Gastroesophageal sphincter (tissue), 4 donors: ENCODE measurements at regions not wholly inside any gene's neighbourhood (a gene's known extent, or its start where the extent isn't known, plus 50 kb on each side); places are given as distances from the start of the nearest gene placed in this dataset.

Experiments
- ATAC-seq: fragments of 150-250 bp; one replicate; pipeline ENCODE4 v1.9.1; 2016; ENCODE audit warnings: mild to moderate bottlenecking, moderate library complexity
- H3K27ac ChIP-seq, 4 donors: fragments of 200-600 bp; sonication (generic) in 3 of 4; 1 replicate in 3 of 4; 2 replicates in 1 of 4; pipeline ENCODE4 v1.5.1; 2016 to 2019
- H3K27me3 ChIP-seq: fragments of 200-600 bp; sonication (generic); one replicate; pipeline ENCODE4 v1.5.1; 2019
- H3K36me3 ChIP-seq, 2 donors: fragments of 200-600 bp; sonication (generic); one replicate each; pipeline ENCODE4 v1.5.1; 2019; ENCODE audit warnings: control low read depth in 1 of 2
- H3K4me1 ChIP-seq, 3 donors: fragments of 200-600 bp; sonication (generic); 1 replicate in 2 of 3; 2 replicates in 1 of 3; pipeline ENCODE4 v1.5.1; 2016 to 2019; ENCODE audit warnings: control low read depth in 2 of 3
- H3K4me3 ChIP-seq, 2 donors: fragments of 200-600 bp; sonication (generic); one replicate each; pipeline ENCODE4 v1.5.1; 2019; ENCODE audit warnings: mild to moderate bottlenecking in 1 of 2, moderate library complexity in 1 of 2
- H3K9me3 ChIP-seq, 3 donors: fragments of 200-600 bp; sonication (generic); one replicate each; pipeline ENCODE4 v1.5.1; 2017 to 2019; ENCODE audit warnings: control low read depth in 2 of 3
- EP300 ChIP-seq: sonication (generic); formaldehyde crosslinking; IDR thresholded peaks from one replicate; pipeline ENCODE4 v1.6.1; 2017; ENCODE audit warnings: antibody characterized with exemption, mild to moderate bottlenecking
- POLR2A ChIP-seq, 2 donors: fragments of 450-650 bp; IDR thresholded peaks; one replicate each; pipeline ENCODE4 v1.6.1; 2017; ENCODE audit warnings: antibody characterized with exemption in 2 of 2, mild to moderate bottlenecking in 2 of 2, moderate library complexity in 1 of 2
- POLR2AphosphoS5 ChIP-seq: sonication (generic); formaldehyde crosslinking; IDR thresholded peaks from one replicate; pipeline ENCODE4 v1.6.1; 2017; ENCODE audit warnings: antibody characterized with exemption
- WGBS, 2 donors: methylation state at CpG; one replicate each; pipeline ENCODE4 v1.1.5; 2018; ENCODE audit warnings: low coverage in 1 of 2; 5-methylcytosine and 5-hydroxymethylcytosine counted together
- TF ChIP-seq, protein P1 (sequence below), 4 experiments: fragments of 200-600 bp in 2 of 4; fragments of 450-650 bp in 2 of 4; sonication (generic) in 1 of 4; IDR thresholded peaks; one replicate each; pipeline ENCODE4 v1.5.1; 2017 to 2019; ENCODE audit warnings: antibody characterized with exemption in 4 of 4, mild to moderate bottlenecking in 2 of 4, moderate library complexity in 2 of 4

DNA sequence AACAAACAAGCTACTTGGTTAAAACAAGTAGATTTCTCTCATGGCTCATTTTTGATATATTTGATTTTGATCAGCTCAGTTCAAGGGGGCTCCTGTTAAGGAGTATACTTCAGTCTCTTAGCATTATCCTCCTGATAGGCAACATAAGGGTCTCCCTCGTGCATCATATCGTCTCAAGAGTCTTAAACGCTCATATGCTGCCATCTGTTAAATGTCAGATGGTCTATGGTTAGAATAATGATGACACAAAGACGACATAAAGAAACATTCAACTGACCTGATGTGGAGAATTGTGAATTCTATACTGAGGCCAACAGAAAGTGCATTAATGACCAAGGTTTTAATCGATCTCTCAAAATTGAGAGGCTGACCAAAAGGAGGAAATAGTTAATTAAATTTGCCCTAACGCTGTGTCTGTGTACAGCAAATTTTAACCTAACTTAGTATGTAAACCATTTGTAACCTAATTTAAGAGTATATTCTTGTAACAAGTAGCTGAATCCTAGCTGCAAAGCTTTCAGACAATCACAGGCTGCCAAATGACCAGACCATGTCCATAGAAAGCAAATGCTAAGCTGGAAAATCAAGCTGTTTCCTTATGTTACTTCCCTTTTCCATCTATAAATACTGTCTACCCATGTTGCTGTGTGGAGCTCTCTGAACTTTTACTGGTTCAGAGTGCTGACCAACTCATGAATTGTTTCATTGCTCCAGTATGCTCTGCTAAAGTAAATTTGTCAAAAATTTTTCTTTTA lies 1688.5 kb downstream of the GRIK2 start:
- TF ChIP-seq EP300 (no peak), POLR2AphosphoS5 (no peak), POLR2A (IDR thresholded peaks at IDR 0.05) (no peak)
- TF ChIP-seq, protein P1, sequence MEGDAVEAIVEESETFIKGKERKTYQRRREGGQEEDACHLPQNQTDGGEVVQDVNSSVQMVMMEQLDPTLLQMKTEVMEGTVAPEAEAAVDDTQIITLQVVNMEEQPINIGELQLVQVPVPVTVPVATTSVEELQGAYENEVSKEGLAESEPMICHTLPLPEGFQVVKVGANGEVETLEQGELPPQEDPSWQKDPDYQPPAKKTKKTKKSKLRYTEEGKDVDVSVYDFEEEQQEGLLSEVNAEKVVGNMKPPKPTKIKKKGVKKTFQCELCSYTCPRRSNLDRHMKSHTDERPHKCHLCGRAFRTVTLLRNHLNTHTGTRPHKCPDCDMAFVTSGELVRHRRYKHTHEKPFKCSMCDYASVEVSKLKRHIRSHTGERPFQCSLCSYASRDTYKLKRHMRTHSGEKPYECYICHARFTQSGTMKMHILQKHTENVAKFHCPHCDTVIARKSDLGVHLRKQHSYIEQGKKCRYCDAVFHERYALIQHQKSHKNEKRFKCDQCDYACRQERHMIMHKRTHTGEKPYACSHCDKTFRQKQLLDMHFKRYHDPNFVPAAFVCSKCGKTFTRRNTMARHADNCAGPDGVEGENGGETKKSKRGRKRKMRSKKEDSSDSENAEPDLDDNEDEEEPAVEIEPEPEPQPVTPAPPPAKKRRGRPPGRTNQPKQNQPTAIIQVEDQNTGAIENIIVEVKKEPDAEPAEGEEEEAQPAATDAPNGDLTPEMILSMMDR (IDR thresholded peaks at IDR 0.05): no peak
- Histone ChIP-seq H3K36me3 (no peaks in the 10 kb centered on the region), H3K27me3 (no peaks in the 10 kb centered on the region), H3K4me3 (no peak overlapping the region), H3K9me3 (no peaks in the 10 kb centered on the region), H3K27ac (no peak overlapping the region), H3K4me1 (no peaks in the 10 kb centered on the region)
- 27 to 37% methylated on average over 6 of the region's 6 CpGs for WGBS, 2 donors
- no peak for ATAC-seq

DNA sequence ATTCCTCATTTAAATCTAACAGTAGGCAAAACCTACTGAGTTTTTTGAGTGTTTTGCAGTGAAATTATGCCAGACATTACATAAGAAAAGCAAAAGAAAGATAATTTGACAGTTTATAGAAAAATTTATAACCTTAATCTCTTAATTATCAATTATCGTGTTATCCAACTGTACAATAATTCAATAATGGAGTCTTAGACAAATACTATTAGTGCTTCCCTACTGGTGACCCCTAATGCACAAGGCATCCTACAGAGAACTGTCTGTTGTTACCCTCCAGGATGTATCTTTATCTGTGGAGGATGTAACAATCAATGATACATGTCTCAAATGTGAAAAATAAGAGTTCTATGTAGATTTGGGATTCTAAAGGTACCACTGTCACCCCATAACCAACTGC lies 1687.6 kb downstream of the GRIK2 start:
- 95 to 100% methylated on average over 1 of the region's 1 CpG for WGBS, 2 donors

DNA sequence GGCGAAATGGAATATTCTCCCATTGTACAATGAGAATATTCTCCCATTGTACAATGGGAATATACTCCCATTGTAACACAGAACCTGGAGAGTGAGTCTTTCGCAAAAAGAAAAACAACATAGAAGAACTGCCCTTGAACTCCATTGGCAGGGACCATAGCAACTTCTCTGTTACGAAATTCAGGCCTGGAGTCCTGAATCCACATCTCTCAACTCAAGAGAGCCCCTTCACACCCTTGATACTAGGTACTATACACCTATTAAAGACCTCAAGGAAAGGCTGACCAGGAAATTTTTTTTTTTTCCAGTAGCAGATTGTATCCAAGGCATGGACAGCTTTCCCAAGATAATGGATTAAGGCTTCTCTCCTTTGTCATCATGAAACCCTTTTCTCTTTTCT lies 1687.0 kb downstream of the GRIK2 start:
- Histone ChIP-seq H3K4me3 (no peak overlapping the region), H3K27me3 (no peaks in the 10 kb centered on the region), H3K9me3 (no peaks in the 10 kb centered on the region), H3K4me1 (no peaks in the 10 kb centered on the region), H3K36me3 (no peaks in the 10 kb centered on the region), H3K27ac (no peak overlapping the region)
- ATAC-seq: no peak
- TF ChIP-seq POLR2A (IDR thresholded peaks at IDR 0.05) (no peak), POLR2AphosphoS5 (no peak), EP300 (no peak)
- TF ChIP-seq, protein P1 (IDR thresholded peaks at IDR 0.05): no peak
- 82 to 84% methylated on average over 3 of the region's 3 CpGs for WGBS, 2 donors

More for the DNA sequence above, 1687.6 kb downstream of the GRIK2 start:
- H3K9me3 ChIP-seq: no peaks in the 10 kb centered on the region
- H3K27ac ChIP-seq: no peak overlapping the region
- ATAC-seq: no peak
- H3K4me1 ChIP-seq: no peaks in the 10 kb centered on the region
- H3K36me3 ChIP-seq: no peaks in the 10 kb centered on the region
- H3K4me3 ChIP-seq: no peak overlapping the region
- H3K27me3 ChIP-seq: no peaks in the 10 kb centered on the region
- TF ChIP-seq POLR2AphosphoS5 (no peak), POLR2A (IDR thresholded peaks at IDR 0.05) (no peak), EP300 (no peak)
- TF ChIP-seq, protein P1 (IDR thresholded peaks at IDR 0.05): no peak

DNA sequence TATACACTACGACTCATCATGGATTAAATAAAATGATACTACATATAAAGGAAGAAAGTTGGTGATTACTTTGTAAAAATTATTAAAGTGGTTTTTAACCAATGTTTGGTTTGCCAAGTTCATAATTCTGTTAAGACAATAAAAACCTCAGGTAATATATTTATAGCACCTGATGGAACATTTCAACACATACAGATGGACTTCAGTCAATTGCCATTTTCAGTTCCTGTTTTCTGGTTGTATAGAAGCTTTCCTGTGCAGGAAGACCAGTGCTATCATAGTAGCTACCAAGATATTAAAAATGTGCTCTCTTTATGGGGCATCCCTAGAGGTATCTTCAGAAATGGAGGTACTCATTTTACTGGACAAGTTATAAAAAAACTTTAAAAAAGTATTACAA lies 1686.4 kb downstream of the GRIK2 start:
- no peaks in the 10 kb centered on the region for H3K4me1 ChIP-seq
- TF ChIP-seq, protein P1 (IDR thresholded peaks at IDR 0.05): no peak
- no peak for TF ChIP-seq POLR2AphosphoS5

DNA sequence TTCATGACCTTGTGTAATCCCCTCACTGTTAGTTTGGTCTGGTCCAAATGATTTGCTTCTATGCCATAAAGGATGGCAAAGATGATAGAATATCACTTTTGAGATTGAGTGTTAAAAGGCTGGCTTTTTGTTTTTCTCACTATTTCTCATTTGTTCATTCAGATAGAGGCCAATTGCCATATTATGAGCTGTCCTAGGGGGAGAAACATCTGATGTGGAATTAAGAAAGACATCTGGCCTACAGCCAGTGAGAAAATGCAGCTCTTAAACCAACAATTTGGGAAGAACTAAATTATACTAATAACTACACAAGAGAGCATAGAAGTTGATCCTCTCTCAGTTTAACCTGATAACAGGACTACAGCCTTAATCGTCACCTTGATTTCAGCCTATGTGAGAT lies 1668.6 kb downstream of the GRIK2 start:
- WGBS, 2 donors: 67 to 100% methylated on average over 1 of the region's 1 CpG
- Histone ChIP-seq H3K27me3 (no peaks in the 10 kb centered on the region), H3K4me1 (no peaks in the 10 kb centered on the region), H3K4me3 (no peak overlapping the region), H3K27ac (no peak overlapping the region), H3K9me3 (peaks cover 0 to 10% (median 0%) of the 10 kb centered on the region in 3 donors), H3K36me3 (no peaks in the 10 kb centered on the region)
- TF ChIP-seq EP300 (no peak), POLR2A (IDR thresholded peaks at IDR 0.05) (no peak), POLR2AphosphoS5 (no peak)
- TF ChIP-seq, protein P1 (IDR thresholded peaks at IDR 0.05): no peak
- no peak for ATAC-seq

More for the DNA sequence above, 1686.4 kb downstream of the GRIK2 start:
- Histone ChIP-seq H3K36me3 (no peaks in the 10 kb centered on the region), H3K27ac (no peak overlapping the region), H3K27me3 (no peaks in the 10 kb centered on the region), H3K9me3 (no peaks in the 10 kb centered on the region), H3K4me3 (no peak overlapping the region)
- 85 to 86% methylated on average over 1 of the region's 1 CpG for WGBS, 2 donors
- ATAC-seq: no peak
